ENCODE measurements at regions not wholly inside any gene's neighbourhood (a gene's known extent, or its start where the extent isn't known, plus 50 kb on each side); places are given as distances from the start of the nearest gene placed in this dataset.

DNA sequence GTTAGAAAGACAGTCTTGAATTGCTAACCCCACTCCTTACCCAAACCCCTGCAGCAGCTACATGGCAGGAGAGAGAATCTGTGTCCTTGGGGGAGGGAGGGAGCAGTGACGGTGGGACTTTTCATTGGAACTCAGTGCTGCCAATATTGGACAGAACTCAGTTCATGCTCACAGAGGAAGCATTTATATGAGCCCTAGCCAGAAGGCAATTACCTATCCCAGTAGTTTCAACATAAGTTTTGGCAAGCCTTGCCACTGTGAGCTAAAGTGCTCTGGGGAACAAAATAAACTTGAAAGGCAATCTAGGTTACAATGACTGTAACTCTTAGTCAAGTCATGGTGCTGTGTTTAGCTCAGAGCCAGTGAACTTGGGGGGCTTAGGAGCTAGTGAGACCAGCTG is 1013.4 kb upstream of the COX7C start (continued):
- no peak for TF ChIP-seq HDAC2 (IDR thresholded peaks at IDR 0.05; ENCODE audit: borderline replicate concordance in 1 of 2, low read depth in 2 of 2, low read length in 2 of 2)
- TF ChIP-seq, protein P1, sequence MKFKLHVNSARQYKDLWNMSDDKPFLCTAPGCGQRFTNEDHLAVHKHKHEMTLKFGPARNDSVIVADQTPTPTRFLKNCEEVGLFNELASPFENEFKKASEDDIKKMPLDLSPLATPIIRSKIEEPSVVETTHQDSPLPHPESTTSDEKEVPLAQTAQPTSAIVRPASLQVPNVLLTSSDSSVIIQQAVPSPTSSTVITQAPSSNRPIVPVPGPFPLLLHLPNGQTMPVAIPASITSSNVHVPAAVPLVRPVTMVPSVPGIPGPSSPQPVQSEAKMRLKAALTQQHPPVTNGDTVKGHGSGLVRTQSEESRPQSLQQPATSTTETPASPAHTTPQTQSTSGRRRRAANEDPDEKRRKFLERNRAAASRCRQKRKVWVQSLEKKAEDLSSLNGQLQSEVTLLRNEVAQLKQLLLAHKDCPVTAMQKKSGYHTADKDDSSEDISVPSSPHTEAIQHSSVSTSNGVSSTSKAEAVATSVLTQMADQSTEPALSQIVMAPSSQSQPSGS (IDR thresholded peaks at IDR 0.05; ENCODE audit: low read length) = no peak
- no peak for TF ChIP-seq SAP30 (IDR thresholded peaks at IDR 0.05; ENCODE audit: insufficient read depth, insufficient replicate concordance, low read length)
- TF ChIP-seq JUN (IDR thresholded peaks at IDR 0.05; ENCODE audit: low read depth, low read length) = no peak
- TF ChIP-seq GABPA (IDR thresholded peaks at IDR 0.05; ENCODE audit: borderline replicate concordance, insufficient read depth, low read length) = no peak
- no peak for TF ChIP-seq CBX8 (IDR thresholded peaks at IDR 0.05; ENCODE audit: borderline replicate concordance, low read depth, low read length)

All from H1 (cell line).